ENCODE measurements at regions not wholly inside any gene's neighbourhood (a gene's known extent, or its start where the extent isn't known, plus 50 kb on each side); places are given as distances from the start of the nearest gene placed in this dataset.

DNA sequence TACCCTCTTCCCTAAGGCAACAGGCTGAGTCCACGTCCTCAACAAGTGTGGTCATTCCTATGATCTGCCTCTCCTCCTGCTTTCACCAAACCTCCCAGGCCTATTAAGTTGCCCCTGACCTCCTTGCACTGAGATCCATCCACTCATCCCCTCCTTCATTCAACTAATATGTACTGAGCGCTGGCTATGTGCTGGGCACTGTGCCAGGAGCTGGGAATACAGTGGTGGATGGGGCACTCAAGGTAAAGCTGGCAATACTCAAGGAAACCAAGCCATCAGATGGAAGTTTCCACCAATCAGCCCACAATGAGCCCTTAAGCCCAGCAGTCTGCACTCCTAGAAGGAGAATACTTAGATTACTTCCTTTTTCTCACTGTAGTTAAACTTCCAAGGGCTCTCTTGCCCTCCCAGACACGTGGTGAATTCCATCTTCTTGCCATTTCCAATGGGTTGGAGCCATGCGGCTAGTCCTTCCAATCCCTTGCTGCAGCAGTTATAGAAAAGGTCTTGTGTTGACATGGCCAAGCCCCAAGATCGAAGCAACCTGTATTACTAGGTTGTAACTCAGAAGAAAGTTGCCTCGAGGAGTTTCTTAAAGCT, 279.9 kb upstream of the RUNX1 start:
- DNase-seq, result no peak

DNA sequence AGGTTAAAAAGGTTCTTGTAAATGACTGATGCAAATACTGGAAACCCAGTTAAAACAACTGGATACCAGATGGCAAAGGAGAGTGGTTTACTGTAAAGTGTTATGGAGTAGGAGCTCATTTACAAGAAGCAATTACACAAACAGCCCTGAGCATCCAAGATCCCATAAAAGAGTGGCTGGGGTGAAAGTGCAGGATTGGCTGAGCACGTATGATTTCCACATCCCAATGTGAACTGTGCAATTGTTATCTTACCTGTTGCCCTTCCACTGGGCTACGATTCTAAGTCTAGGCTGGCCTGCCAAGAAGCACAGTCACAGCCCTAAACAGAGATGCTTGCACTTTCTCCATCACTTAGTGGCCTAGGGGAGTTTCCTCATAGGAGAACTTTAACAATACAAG, 277.6 kb upstream of the RUNX1 start:
- DNase-seq, result no peak

GRCh38 chr21:35325953-35326352, 276.9 kb upstream of the RUNX1 start:
- DNase-seq, result no peak

- no peak for DNase-seq
Observed at GRCh38 chr21:35324372-35325220, 275.5 kb upstream of the RUNX1 start.

GRCh38 chr21:35323947-35324346, 274.8 kb upstream of the RUNX1 start:
- no peak for DNase-seq

DNA sequence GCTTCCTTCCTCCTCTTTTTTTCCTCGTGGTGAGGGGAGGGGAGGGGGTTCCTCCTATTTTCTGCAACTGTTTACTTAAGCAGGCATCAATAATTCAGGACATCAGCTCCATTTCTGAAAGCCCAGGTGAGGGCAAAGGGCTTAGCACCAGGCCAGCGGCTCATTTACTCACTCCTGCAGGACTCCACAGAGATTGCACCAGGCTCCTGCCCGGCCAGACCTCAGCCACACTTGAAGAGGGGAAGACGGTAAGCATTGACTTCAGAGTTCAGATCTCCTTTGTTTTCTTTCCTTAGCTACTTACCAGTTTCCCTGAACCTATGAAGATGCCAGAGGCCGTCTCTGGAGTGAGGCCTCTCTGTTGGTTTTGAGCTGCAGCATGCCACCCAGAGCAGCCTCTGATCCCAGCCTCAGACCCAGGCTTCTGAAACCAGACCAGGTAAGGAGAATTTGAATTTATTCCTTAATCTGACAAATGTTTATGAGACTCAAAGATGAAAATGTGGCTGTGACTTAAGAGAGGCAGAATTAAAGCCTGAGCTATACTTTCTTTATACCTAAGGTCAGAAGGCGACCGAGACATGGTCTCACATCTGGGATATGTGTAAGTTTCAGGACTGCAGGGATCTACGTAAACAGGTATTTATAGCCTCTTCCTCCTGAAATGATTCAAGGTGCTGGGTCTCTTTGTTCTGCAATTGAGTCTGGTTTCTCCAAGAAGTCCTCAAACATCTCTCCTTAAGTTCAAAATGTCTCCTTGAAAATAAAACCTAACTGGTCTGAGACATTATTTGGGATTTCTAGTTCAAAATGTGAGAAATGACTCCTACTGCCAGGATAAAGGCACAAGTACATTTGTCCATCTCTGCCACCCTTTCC, 272.5 kb upstream of the RUNX1 start:
- no peak for DNase-seq

GRCh38 chr21:35319684-35320283, 270.7 kb upstream of the RUNX1 start:
- no peak for DNase-seq

- DNase-seq, result no peak
Observed at GRCh38 chr21:35316933-35317332, 267.8 kb upstream of the RUNX1 start.

GRCh38 chr21:35316456-35316855, 267.4 kb upstream of the RUNX1 start:
- DNase-seq, result no peak

GRCh38 chr21:35314857-35315582, 265.9 kb upstream of the RUNX1 start:
- DNase-seq, result no peak

- no peak for DNase-seq
Observed at GRCh38 chr21:35311985-35312384, 262.9 kb upstream of the RUNX1 start.

DNA sequence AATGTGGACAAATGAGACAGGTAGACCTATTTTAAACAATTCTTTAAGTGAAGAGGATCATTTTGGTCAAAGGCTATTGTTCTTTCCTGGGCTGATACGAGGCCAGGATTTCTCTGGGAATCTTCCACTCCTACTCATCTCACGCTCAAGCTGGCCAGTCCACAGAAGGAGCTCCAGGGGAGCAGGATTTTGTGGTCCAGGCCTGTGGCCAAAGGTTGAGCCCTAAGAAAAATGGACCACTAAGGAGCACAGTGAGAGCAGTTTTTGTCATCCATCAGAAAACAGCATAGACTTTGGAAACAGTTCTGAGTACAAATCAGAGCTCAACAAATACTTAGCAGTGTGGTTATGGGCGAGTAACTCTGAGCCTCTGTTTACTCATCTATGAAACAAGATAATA, 260.2 kb upstream of the RUNX1 start:
- no peak for DNase-seq

DNA sequence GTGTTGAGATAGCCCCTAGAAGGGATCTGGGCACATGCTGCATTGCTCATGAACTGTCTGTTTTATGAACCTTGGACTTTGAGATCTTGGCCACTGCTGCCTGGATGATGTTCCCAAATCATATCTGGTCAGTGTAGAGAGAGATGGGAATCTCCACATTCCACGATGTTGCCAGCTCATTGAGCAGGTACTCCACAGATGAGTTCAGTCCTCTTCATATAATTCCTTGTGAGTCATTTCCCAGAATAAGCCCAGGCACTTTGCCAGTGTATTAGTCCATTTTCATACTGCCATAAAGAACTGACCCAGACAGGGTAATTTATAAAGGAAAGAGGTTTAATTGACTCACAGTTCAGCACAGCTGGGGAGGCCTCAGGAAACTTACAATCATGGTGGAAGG, 254.0 kb upstream of the RUNX1 start:
- DNase-seq, result no peak

DNA sequence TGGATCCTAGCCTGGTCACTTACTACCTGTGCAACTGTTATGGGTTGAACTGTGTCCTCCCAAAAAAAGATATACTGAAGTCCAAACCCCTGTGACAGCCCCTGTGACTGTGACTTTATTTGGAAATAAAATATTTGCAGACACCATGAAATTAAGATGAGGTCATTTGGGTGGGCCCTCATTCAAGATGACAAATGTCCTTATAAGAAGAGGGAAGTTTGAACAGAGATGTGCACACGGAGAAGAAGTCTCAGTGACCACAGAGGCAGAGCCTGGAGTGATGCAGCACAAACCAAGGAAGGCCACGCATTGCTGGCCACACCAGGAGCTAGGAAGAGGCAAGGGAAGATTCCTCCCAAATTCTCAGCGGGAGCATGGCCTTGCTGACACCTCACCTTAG, 249.7 kb upstream of the RUNX1 start:
- DNase-seq, result no peak

DNA sequence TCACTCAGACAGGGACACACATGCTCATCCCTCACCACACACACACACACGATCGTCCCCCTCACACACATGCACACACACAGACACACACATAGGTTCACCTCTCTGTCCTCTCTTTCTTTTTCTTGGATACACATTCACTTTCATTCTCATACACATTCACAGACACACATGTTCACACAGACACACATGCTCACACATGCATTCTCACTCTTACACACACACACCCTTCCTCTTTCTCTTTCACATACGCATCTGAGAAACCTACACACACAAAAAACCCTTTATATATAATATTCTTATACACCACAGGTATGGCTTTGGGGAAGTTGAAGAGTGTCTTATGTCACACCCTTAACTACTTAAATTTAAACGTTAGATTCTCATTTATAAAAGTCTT, 248.6 kb upstream of the RUNX1 start:
- DNase-seq, result no peak

DNA sequence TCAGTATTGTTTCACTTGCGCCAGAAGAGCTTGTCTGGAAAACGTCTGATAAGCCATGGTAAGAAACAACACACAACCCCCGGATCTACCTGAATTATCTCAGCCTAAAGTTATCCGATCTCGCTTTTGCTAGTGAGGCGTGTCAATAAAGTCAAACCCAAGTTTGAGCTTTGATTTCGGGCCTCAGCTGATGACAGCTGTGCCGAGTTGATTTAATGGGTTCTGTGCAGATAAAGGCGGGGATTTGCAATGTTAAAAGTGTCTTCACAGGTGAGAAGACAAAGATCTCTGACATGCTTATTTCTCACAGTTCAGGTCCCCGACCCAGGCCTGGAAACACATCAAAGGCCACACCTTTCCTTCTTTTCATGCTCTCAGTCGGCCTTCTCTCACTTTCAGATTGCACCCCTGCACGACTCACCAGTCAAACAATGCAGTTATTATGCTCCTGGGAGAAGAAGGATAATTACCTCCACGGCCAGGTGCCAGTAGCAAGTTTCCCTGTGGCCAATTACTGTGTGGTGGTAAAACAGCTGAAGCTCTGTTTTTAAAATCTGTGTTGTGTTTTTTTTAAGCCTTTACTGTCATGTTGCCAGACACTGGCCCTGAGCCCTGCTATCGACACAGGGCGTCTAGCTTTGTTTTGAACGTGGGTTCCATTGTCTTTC, 245.3 kb upstream of the RUNX1 start:
- no peak for DNase-seq

GRCh38 chr21:35291973-35292627, 243.0 kb upstream of the RUNX1 start:
- no peak for DNase-seq

DNA sequence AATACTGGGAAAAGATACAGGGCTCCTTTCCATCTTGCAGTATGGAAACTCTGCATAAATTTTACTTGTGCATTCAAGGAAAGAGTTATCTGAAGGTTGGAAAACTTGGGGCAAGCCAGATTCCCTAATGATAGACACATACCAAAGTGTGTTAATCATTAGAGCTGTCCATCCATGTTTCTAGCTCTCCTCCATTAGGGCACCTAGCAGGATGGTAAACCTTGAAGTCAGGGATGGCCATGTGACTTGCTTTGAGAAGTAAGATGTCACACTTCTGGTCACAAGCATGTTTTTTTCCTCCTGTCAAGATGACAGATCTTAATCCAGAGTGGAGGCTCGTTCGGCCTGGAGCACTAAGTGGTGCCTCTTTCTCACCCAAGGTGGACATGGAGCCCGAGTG, 241.9 kb upstream of the RUNX1 start:
- DNase-seq, result no peak

- no peak for DNase-seq
Observed at GRCh38 chr21:35288238-35288637, 239.1 kb upstream of the RUNX1 start.

DNA sequence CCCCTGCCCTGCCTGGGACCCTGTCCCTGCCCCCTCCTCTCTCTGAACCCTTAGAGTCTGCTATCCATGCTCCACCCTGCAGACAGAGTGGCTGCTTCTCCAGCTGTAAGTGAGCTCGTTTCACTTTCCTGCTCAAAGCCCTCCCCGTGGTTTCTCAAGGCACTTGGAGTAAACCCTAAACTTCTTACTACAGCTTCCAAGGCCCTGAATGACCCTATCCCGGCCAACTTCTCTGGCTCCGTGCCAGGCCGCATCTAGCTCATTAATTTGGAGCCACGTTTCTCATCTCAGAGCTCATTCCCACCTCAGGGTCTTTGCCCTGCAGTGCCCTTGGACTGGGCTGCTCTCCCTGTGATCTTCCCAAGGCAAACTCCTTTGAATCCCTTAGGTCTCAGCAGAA, 235.1 kb upstream of the RUNX1 start:
- no peak for DNase-seq

DNA sequence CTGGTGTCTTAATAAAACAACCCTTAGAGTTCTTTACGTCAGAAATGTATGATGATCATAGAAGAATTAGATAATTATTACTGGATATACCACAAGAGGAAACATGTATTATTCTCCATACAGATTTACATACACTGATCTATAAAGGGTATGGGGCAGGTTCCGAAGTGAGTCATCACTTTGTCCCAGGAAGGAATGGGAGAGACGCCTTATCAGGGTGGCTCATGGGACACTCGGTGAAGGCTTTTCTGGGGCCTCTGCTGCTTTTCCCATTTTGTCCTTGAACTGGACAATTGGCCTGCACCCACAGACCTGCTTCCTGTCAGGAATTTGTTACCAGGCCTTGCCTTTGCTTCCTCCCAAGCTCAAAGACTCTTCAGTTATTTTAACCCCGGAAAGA, 233.8 kb upstream of the RUNX1 start:
- DNase-seq, result no peak

Measured in effector CD4-positive, alpha-beta T cell (primary cell).